ENCODE measurements at regions not wholly inside any gene's neighbourhood (a gene's known extent, or its start where the extent isn't known, plus 50 kb on each side); places are given as distances from the start of the nearest gene placed in this dataset.
"Not testable (repeated sequence)": the region's sequence is repeated elsewhere in the genome, so short reads cannot be mapped to it uniquely, and the experiment has no call there.

GRCh38 chr10:2893158-2893845 lies 174.0 kb upstream of the PFKP start:
- no peak for DNase-seq (ENCODE audit: low read depth, low spot score)

- DNase-seq (ENCODE audit: low read depth, low spot score), result no peak
Measured at GRCh38 chr10:2891770-2892124, 175.6 kb upstream of the PFKP start.

GRCh38 chr10:2891073-2891769 lies 176.1 kb upstream of the PFKP start:
- DNase-seq (ENCODE audit: low read depth, low spot score), result no peak

- DNase-seq (ENCODE audit: low read depth, low spot score), result no peak
Measured at GRCh38 chr10:2890093-2890492, 177.3 kb upstream of the PFKP start.

GRCh38 chr10:2888403-2889004 lies 178.8 kb upstream of the PFKP start:
- no peak for DNase-seq (ENCODE audit: low read depth, low spot score)

- no peak for DNase-seq (ENCODE audit: low read depth, low spot score)
Measured at GRCh38 chr10:2887391-2888070, 179.8 kb upstream of the PFKP start.

- no peak for DNase-seq (ENCODE audit: low read depth, low spot score)
Measured at GRCh38 chr10:2886662-2887061, 180.7 kb upstream of the PFKP start.

- DNase-seq (ENCODE audit: low read depth, low spot score), result no peak
Measured at GRCh38 chr10:2885288-2886278, 181.8 kb upstream of the PFKP start.

GRCh38 chr10:2883983-2884540 lies 183.3 kb upstream of the PFKP start:
- DNase-seq (ENCODE audit: low read depth, low spot score), result not testable (repeated sequence)

- no peak for DNase-seq (ENCODE audit: low read depth, low spot score)
Measured at GRCh38 chr10:2883238-2883637, 184.1 kb upstream of the PFKP start.

- DNase-seq (ENCODE audit: low read depth, low spot score), result no peak
Measured at GRCh38 chr10:2882628-2883027, 184.7 kb upstream of the PFKP start.

GRCh38 chr10:2881720-2882620 lies 185.4 kb upstream of the PFKP start:
- no peak for DNase-seq (ENCODE audit: low read depth, low spot score)

- DNase-seq (ENCODE audit: low read depth, low spot score), result not testable (repeated sequence)
Measured at GRCh38 chr10:2880050-2880449, 187.3 kb upstream of the PFKP start.

- no peak for DNase-seq (ENCODE audit: low read depth, low spot score)
Measured at GRCh38 chr10:2878818-2879217, 188.5 kb upstream of the PFKP start.

- DNase-seq (ENCODE audit: low read depth, low spot score), result no peak
Measured at GRCh38 chr10:2876032-2876431, 191.3 kb upstream of the PFKP start.

- DNase-seq (ENCODE audit: low read depth, low spot score), result no peak
Measured at GRCh38 chr10:2874963-2875362, 192.4 kb upstream of the PFKP start.

GRCh38 chr10:2873769-2874168 lies 193.6 kb upstream of the PFKP start:
- no peak for DNase-seq (ENCODE audit: low read depth, low spot score)

GRCh38 chr10:2871673-2872219 lies 195.6 kb upstream of the PFKP start:
- DNase-seq (ENCODE audit: low read depth, low spot score), result no peak

GRCh38 chr10:2870654-2871053 lies 196.7 kb upstream of the PFKP start:
- no peak for DNase-seq (ENCODE audit: low read depth, low spot score)
